GM19452 (cell line): ENCODE measurements at regions not wholly inside any gene's neighbourhood (a gene's known extent, or its start where the extent isn't known, plus 50 kb on each side); places are given as distances from the start of the nearest gene placed in this dataset.
"Not testable (repeated sequence)": the region's sequence is repeated elsewhere in the genome, so short reads cannot be mapped to it uniquely, and the experiment has no call there.

Experiments used
- ATAC-seq: cut with Tn5 transposase; IDR thresholded peaks from one replicate; pipeline ENCODE4 v1.9.1; 2021; ENCODE audit not compliant: unreplicated experiment

DNA sequence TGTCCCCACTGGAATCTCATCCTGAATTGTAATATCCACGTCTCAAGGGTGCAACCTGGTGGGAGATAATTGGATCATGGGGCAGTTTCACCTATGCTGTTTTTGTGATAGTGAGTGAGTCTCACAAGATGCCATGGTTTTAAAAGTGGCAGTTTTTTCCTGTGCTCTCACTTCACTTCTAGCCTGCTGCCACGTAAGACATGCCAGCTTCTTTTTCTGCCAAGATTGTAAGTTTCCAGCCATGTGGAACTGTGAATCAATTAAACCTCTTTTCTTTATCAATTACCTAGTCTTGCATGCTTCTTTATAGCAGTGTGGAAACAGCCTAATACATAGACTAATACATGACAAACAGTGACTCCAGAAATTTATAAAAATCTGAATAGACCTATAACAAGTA is 1131.8 kb downstream of the PCDH7 start:
- no peak for ATAC-seq

DNA sequence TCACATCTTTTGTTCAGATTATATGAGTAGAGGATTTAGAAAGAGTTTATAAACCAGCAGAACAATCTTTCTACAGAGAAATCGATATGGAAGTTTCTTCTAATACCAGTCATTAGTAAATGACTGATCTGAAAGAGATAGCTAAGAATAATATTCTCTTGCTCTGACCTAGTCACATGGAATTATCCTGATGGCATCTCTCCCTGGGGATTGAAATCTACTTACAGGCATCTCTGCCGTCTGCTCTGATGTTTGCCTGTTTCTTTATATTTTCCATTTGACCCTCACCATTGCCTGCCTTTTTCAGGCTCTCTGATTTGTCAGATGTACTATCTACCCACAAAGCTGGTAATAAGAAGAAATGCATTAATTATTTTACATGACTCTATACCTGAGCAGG is 1157.3 kb downstream of the PCDH7 start:
- no peak for ATAC-seq

DNA sequence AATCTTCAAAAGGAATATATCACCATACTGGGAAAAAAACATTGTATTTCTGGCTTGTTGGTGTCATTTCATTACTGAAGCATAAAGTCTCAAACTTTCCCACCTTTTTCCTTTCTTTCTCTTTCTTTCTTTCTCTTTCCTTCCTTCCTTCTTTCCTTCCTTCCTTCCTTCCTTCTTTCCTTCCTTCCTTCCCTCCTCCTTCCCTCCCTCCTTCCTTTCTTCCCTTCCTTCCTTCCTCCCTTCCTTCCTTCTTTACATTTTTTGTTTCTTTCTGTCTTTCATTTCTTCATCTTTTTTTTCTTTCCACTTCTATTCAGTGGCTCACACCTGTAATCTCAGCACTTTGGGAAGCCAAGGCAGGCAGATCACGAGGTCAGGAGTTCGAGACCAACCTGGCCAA is 1160.7 kb downstream of the PCDH7 start:
- ATAC-seq = not testable (repeated sequence)

DNA sequence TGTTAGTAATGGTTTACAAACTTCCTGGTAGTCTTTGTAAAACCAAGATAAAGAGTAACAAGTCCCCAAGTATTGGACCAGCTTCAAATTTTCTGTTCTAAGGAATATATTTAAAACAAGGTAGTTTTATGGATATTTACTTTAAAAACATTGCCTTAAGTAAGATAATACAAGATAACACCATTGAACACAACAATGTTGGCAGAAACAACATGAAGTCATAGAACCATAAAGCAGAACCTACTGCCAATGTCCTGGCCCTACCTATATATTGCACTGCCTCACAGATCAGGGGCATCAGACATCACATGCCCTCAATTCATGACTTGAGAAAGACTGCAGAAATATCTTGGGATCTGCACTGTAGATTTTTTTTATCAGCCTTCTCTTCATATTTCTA is 1176.2 kb downstream of the PCDH7 start:
- no peak for ATAC-seq

DNA sequence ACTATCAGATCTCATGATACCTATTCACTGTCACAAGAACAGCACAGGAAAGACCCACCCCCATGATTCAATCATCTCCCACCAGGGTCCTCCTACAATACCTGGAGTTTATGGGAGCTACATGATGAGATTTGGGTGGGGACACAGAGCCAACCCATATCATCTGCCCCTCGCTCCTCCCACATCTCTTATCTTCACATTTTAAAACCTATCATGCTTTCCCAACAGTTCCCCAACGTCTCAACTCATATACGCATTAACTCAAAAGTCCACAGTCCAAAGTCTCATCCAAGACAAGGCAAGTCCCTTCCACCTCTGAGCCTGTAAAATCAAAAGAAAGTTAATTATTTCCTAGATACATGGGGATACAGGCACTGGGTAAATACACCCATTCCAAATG is 1185.2 kb downstream of the PCDH7 start:
- ATAC-seq = no peak

DNA sequence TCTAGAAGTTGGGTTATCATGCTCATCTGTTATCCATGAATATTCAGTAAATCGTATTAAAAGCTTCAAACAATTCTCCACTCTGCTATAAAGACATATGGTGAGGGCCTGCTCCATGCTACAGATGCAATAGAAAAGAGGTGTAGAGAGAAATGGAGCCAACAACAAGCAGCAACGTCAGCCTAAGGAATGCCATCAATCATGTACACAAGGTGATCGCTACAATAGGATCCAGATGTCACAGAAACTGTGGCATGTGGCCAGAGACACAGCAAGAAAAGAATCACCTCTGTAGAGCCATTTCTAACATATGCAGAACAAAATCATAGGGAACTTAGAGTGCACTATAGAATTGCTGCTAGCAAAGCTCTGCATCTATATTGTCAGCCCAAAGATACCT is 1188.1 kb downstream of the PCDH7 start:
- no peak for ATAC-seq

DNA sequence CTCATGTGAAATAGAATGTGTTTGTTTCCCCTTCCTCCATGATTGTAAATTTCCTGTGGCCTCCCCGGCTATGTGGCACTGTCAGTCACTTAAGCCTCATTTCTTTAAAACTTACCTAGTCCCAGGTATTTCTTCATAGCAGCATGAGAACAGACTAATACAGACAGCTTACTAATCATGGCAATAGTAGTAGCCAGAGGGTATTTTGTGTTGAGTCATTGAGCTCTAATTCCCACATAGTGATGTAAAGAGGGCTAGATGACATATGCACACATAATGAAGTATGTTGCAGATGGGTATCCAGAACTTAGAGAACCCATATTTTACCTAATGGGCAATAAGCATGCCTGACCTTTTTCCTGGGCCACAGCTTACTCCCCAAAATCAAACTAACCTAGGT is 1197.2 kb downstream of the PCDH7 start:
- ATAC-seq = no peak

DNA sequence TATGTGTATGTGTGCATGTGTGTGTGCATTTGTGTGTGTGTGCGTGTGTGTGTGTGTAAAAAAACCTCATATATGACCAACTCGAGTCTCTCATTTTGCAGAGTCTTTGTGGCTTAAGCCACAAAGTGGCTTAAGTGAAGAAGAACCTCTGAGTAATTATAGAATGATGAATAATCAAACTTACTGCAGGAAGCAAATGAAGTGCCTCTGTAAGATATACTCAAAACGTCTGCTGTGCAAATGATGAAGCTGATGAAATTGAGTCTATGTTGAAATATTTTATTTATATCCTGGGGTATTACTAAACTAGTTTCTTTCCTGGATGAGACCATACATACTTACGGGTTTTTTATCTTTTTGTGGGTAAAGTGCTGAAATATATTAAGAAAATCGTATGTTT is 1198.7 kb downstream of the PCDH7 start:
- no peak for ATAC-seq

DNA sequence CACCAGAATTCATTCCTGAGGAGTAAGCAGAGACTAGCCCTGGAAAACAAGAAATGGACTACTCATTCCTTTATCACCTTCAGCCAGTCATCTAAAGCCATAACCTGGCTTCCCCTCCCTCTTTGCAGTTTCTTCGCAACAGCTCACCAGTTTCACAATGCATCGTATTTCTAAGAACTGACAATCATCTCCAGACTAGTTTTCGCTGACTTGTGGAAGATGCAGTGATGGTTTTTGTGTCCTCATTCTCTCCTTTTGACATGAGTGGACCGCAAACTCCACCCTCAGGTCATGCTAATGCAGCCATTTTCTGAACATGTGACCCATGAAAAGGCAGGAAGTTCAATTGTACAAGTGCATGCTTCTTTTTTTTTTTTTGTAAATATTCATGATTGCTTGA is 1203.5 kb downstream of the PCDH7 start:
- no peak for ATAC-seq

DNA sequence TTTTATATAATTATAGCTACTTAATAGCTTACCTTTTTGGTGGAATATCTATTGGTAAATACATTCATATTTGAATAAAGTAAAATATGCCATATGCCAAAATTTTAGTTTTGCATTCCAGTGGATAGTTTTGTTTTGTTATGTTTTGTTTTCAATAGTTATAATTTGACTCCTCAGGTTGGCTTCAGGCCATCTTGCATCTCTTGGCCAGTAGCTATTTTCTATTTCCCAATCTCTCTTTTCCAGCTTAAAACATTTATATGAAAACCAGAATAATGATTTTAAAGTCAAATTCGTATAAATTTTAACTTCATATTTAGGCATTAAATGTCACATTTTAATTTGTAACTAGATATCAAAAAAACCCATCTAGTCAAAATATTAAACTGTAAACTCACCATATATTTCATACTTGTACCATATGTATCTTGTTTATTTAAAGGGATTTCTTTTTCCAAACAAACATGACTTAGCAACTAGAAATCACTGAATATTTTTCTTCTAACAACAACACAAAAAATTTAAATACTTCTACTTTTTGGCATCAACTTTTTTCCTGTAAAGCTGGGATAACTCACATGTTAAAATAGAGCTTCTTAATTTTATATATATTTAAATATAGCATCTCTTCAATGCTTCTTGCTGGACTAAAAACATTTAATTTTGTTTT is 1209.6 kb downstream of the PCDH7 start:
- ATAC-seq = no peak

DNA sequence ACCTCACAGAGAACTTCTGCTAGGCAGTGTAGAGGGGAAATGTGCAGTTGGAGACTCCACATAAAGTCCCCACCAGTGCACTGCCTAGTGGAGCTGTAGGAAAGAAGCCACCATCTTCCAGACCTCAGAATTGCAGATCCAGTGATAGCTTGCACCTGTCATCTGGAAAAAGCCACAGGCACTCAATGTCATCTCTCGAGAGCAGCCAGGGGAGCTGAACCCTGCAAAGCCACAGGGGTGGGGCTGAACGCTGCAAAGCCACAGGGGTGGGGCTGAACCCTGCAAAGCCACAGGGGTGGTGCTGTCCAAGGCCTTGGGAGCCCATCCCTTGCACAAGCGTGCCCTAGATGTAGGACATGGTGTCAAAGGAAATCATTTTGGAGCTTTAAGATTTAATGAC is 1226.3 kb downstream of the PCDH7 start:
- ATAC-seq = no peak

DNA sequence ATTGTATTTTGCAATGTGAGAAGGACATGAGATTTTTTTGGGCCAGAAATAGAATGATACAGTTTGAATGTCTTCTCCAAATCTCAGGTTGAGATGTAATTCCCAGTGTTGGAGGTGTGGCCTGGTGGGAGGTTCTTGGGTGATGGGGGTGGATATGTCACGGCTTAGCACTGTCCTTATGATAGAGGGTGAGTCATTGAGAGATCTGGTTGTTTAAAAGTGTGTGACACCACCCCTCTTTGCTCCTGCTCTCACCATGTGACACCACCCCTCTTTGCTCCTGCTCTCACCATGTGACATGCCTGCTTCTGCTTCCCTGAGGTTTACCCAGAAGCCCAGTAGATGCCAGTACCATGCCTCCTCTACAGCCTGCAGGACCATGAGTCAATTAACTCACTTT is 1226.9 kb downstream of the PCDH7 start:
- ATAC-seq = no peak

DNA sequence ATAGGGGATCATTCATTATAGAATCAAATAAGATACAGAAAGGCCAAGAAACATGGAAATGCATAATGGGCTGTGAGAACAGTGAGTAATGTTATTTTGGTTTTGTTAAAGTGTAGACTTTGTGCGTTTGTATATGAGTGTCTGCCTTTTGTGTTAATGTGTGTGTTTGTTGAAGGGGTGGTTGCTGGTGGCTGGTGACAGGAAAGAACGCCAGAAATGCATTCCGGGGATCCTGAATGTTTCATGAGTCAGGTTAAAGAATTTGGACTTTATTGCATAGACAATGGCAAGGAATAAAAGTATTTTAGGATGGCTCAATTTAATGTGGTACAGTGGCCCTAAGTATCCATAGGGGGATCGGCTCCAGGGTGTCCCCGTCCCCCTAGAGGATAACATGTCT is 1228.9 kb downstream of the PCDH7 start:
- no peak for ATAC-seq

DNA sequence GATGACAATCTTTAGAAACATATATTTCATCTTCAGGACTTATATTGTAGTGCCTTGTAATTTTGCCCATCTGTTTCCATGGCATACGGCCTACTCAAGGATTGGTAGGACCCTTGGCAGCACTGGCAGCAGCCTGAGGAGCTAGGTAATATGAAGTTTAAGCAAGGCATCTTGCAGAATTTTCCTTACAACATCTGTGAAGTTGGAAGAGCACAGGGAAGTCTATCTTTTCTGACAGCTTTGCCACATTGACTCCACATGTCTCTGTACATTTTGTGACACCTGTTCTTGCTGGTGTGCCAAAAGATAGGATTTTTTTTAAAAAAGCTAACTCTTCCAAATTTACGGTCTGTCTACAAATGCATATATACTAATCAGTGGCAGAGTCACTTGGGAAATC is 1235.2 kb downstream of the PCDH7 start:
- ATAC-seq = no peak

DNA sequence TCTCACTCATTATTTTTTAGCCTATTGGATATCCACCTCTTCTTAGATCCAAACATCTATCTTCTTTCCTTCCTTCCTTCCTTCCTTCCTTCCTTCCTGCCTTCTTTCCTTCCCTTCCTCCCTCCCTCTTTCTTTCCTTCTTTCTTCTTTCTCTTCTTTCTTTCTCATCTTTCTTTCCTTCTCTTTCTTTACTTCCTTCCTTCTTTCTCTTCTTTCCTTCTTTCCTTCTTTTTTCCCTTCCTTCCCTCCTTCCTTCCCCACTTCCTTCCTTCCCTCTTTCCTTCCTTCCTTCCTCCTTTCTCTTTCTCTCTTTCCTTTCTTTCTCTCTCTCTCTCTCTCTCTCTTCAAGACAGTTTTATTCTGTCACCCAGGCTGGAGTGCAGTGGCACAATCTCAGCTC is 1239.8 kb downstream of the PCDH7 start:
- ATAC-seq = no peak

DNA sequence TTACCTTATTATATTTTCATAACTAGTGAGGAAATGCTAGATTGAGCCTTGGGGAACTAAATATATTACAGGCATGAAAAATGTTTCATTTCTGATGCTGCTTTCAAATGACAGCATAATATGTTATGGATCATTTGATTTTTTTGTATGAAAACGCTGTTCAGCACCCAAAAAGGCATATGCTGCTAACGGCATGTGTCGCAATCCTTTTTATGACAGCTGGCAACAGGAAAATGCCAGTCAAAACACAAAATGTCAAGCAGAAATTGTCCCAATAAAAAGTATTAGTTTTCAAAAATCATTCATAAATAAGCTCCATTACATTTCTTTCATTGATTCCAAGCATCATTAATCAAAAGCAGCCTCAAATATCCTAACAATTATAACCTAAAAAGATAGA is 1244.5 kb downstream of the PCDH7 start:
- no peak for ATAC-seq

DNA sequence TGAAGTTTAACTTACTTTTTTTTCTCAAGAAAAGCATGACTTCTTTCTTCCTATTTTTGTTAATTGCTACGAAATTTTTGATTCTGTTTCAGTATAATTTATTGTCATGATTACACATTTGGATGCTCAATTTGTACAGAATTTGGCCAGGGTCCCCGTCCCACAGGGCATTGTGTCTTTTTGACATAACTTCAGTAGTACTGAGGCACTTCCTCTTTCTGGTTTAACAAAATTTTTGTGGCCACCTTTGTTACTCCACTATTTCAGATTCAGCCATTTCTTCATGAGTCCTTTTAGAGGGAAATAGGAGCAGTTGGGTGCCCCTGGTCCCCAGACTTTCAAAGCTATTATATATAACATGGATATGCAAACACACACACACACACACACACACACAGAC is 1248.7 kb downstream of the PCDH7 start:
- no peak for ATAC-seq

DNA sequence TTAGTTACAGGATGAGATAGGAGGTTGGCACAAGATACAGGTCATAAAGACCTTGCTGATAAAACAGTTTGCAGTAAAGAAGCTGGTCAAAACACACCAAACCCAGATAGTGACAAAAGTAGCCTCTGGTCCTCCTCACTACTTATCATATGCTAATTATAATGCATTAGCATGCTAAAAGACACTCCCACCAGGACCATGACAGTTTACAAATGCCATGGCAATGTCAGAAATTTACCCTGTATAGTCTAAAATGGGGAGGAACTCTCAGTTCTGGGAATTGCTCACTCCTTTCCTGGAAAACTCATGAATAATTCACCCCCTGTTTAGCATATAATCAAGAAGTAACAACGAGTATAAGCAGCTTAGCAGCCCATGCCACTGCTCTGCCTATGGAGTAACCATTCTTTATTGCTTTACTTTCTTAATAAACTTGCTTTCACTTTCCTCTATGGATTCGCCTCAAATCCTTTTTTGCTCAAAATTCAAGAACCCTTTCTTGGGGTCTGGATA is 1254.4 kb downstream of the PCDH7 start:
- no peak for ATAC-seq

DNA sequence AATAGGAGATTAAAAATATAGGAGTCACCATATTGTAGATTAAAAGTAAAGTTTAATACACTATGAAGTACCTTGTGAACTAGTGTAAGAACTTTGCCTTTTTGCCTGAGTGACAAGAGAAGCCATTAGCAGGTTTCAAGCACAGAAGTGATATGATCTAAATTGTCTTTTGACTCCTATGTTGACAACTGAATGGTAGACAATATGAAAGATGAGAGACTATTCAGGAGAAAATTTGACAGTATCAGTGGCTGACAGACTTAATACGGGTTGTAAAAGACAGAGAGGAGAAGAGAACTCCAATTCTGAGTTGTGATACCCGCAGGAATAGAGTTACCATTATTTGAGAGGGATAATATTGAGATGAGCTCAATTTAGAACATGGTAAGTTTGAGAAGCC is 1259.8 kb downstream of the PCDH7 start:
- ATAC-seq = no peak

DNA sequence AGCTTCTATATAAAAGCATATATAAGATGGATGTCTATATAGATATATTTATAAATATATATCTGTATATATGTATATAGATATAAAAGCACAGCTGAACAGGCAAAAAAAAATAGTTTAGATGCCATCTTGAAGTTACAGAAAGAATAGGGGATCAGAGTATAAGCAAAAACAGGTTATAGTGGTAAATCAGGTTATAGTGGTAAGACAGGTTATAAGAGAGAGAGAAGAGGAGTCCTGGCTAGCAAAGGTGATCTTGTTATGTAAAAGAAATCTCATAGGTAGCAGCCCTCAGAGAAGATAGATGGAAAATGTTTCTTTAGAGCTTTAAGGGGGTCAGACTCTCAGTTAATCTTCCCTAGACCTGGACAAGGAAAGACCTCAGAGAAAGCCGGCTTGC is 1263.1 kb downstream of the PCDH7 start:
- no peak for ATAC-seq

DNA sequence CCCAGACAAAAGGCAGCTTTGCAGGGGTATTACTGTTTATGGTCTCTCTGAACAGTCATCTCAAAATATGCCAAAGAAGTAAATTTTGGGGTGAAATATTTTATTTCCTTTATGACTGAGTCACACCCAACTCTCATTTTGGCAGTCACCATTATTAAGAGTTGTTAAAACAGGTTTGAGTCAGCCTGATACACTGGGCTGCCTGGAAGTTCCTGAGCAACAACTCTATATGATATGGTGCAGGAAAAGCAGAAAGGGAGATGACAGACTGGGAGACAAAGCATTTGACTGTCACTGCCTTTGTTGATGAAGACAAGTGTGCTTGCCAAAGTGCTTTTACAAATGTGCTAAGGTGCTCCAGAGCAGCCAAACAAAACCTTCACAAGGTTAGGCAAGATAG is 1263.5 kb downstream of the PCDH7 start:
- no peak for ATAC-seq

DNA sequence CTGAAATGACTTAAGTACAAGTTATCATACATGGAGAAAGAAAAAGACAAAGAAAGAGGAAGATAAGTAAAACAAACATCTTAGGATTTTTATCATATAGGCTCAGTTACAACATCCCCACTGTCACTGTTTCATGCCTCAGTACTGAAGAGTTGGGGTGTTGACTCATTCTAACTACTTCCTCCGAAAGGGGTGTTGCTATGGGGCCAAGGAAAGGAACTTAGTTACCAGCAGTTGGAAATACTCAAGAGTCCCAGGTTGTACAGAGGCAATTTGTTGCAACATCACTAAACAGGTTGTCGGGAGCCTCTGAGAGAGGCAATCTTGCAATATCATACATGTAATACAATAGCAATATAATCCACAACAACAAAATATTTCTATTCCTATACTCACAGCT is 1264.7 kb downstream of the PCDH7 start:
- no peak for ATAC-seq
